A673 (cell line): ENCODE measurements at regions not wholly inside any gene's neighbourhood (a gene's known extent, or its start where the extent isn't known, plus 50 kb on each side); places are given as distances from the start of the nearest gene placed in this dataset.

Experiments used
- CTCF ChIP-seq: fragments of 300-800, 200-600 bp; sonication (generic); conservative IDR thresholded peaks from 2 replicates; pipeline ENCODE4 v1.5.1; 2017; ENCODE audit warnings: low read depth, mild to moderate bottlenecking, antibody characterized with exemption, low read length, moderate library complexity, mixed read lengths
- EZH2 ChIP-seq: fragments of 200-600 bp; sonication (generic); IDR thresholded peaks from 2 replicates; pipeline ENCODE4 v1.6.1; 2017; ENCODE audit warnings: borderline replicate concordance, low read depth, mild to moderate bottlenecking, mixed read lengths, antibody characterized with exemption, low read length; ENCODE audit not compliant: poor library complexity, severe bottlenecking

DNA sequence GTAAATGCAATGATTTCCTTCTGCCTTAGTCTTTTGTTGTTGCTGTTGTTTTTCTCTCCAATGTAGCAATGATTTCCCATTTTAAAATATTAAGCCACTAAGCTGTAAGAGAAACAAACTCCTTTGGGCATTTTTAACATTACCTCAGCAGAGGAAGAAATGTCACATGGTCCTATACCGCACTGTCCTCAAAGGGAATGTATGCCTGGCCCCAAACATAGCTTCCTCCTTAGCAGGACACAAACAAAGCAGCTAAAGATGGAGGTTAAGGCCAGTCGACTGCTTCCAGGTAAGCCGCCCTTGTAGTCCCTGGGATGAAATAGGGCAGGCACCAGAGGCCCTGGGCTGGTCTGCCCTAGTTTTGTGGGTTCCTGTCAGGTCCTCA is 249.0 kb downstream of the TSHZ3 start:
- TF ChIP-seq CTCF: no peak
- TF ChIP-seq EZH2: no peak
